ENCODE measurements at regions not wholly inside any gene's neighbourhood (a gene's known extent, or its start where the extent isn't known, plus 50 kb on each side); places are given as distances from the start of the nearest gene placed in this dataset.

- Histone ChIP-seq H3K4me2 (ENCODE audit: insufficient read depth, low read length, poor library complexity, severe bottlenecking) (no peak overlapping the region), H2BK12ac (ENCODE audit: low read length) (no peak overlapping the region), H3K27me3 (ENCODE audit: control insufficient read depth in 3 of 3, insufficient read depth in 3 of 3, low read depth in 1 of 3, low read length in 3 of 3) (no peaks in the 10 kb centered on the region), H3K4ac (ENCODE audit: low read length) (no peak overlapping the region), H2AFZ (ENCODE audit: low read length) (no peak overlapping the region), H3K14ac (ENCODE audit: low read length) (no peak overlapping the region), H3K9me3 (replicated peaks in 1 of 2; ENCODE audit: control insufficient read depth in 2 of 2, insufficient read depth in 1 of 2, low read depth in 1 of 2, low read length in 2 of 2) (no peaks in the 10 kb centered on the region), H2BK120ac (ENCODE audit: low read depth, low read length) (no peak overlapping the region), H4K91ac (ENCODE audit: low read depth, low read length, poor library complexity) (no peak overlapping the region), H3K9ac (ENCODE audit: low read depth, low read length, poor library complexity) (no peak overlapping the region), H3K4me1 (ENCODE audit: control insufficient read depth in 2 of 2, insufficient read depth in 1 of 2, low read depth in 1 of 2, low read length in 2 of 2) (peaks cover 2 to 14% of the 10 kb centered on the region in 2 donors), H3K36me3 (replicated peaks in 1 of 2; ENCODE audit: control insufficient read depth in 2 of 2, insufficient read depth in 2 of 2, low read length in 2 of 2) (no peaks in the 10 kb centered on the region), H3K18ac (ENCODE audit: low read length) (no peak overlapping the region), H2AK5ac (ENCODE audit: low read depth, low read length) (no peak overlapping the region), H3K4me3 (ENCODE audit: low read length in 2 of 2) (no peak overlapping the region), H2BK5ac (ENCODE audit: low read length) (no peak overlapping the region), H4K8ac (ENCODE audit: low read depth, low read length) (no peak overlapping the region), H3K23ac (ENCODE audit: low read depth, low read length, poor library complexity) (no peak overlapping the region), H3K27ac (replicated peaks; ENCODE audit: low read length) (no peak overlapping the region), H3K79me1 (ENCODE audit: low read depth, low read length) (no peaks in the 10 kb centered on the region), H2BK15ac (ENCODE audit: low read length) (no peak overlapping the region)
- no peak for DNase-seq (ENCODE audit: low spot score)
- WGBS, 2 donors (ENCODE audit: extremely low coverage in 2 of 2, insufficient read length in 2 of 2, insufficient replicate concordance in 1 of 2), result no CpG with 5 or more reads among the region's 12 CpGs
These were observed 142.8 kb upstream of the TOPAZ1 start for GRCh38 chr3:44098656-44099415.

GRCh38 chr3:44099566-44100297 is 142.0 kb upstream of the TOPAZ1 start:
- Histone ChIP-seq H3K4me1 (ENCODE audit: control insufficient read depth in 2 of 2, insufficient read depth in 1 of 2, low read depth in 1 of 2, low read length in 2 of 2) (peaks cover 2 to 14% of the 10 kb centered on the region in 2 donors), H3K14ac (ENCODE audit: low read length) (no peak overlapping the region), H4K8ac (ENCODE audit: low read depth, low read length) (no peak overlapping the region), H3K27ac (replicated peaks; ENCODE audit: low read length) (no peak overlapping the region), H3K4me2 (ENCODE audit: insufficient read depth, low read length, poor library complexity, severe bottlenecking) (no peak overlapping the region), H4K91ac (ENCODE audit: low read depth, low read length, poor library complexity) (no peak overlapping the region), H2AFZ (ENCODE audit: low read length) (no peak overlapping the region), H3K18ac (ENCODE audit: low read length) (no peak overlapping the region), H2AK5ac (ENCODE audit: low read depth, low read length) (no peak overlapping the region), H3K9ac (ENCODE audit: low read depth, low read length, poor library complexity) (no peak overlapping the region), H2BK12ac (ENCODE audit: low read length) (no peak overlapping the region), H3K4me3 (ENCODE audit: low read length in 2 of 2) (no peak overlapping the region), H3K79me1 (ENCODE audit: low read depth, low read length) (no peaks in the 10 kb centered on the region), H2BK120ac (ENCODE audit: low read depth, low read length) (no peak overlapping the region), H3K27me3 (ENCODE audit: control insufficient read depth in 3 of 3, insufficient read depth in 3 of 3, low read depth in 1 of 3, low read length in 3 of 3) (no peaks in the 10 kb centered on the region), H3K4ac (ENCODE audit: low read length) (no peak overlapping the region), H3K36me3 (replicated peaks in 1 of 2; ENCODE audit: control insufficient read depth in 2 of 2, insufficient read depth in 2 of 2, low read length in 2 of 2) (no peaks in the 10 kb centered on the region), H3K23ac (ENCODE audit: low read depth, low read length, poor library complexity) (no peak overlapping the region), H2BK5ac (ENCODE audit: low read length) (no peak overlapping the region), H2BK15ac (ENCODE audit: low read length) (no peak overlapping the region), H3K9me3 (replicated peaks in 1 of 2; ENCODE audit: control insufficient read depth in 2 of 2, insufficient read depth in 1 of 2, low read depth in 1 of 2, low read length in 2 of 2) (no peaks in the 10 kb centered on the region)
- WGBS, 2 donors (ENCODE audit: extremely low coverage in 2 of 2, insufficient read length in 2 of 2, insufficient replicate concordance in 1 of 2), result no CpG with 5 or more reads among the region's 6 CpGs
- no peak for DNase-seq (ENCODE audit: low spot score)

GRCh38 chr3:44100298-44100695 is 141.4 kb upstream of the TOPAZ1 start:
- H3K27ac ChIP-seq (replicated peaks; ENCODE audit: low read length), result no peak overlapping the region
- H3K27me3 ChIP-seq (ENCODE audit: control insufficient read depth in 3 of 3, insufficient read depth in 3 of 3, low read depth in 1 of 3, low read length in 3 of 3), result no peaks in the 10 kb centered on the region
- H3K79me1 ChIP-seq (ENCODE audit: low read depth, low read length), result no peaks in the 10 kb centered on the region
- H2BK15ac ChIP-seq (ENCODE audit: low read length), result no peak overlapping the region
- no peak overlapping the region for H3K4ac ChIP-seq (ENCODE audit: low read length)
- H2AFZ ChIP-seq (ENCODE audit: low read length), result no peak overlapping the region
- H3K9me3 ChIP-seq (replicated peaks in 1 of 2; ENCODE audit: control insufficient read depth in 2 of 2, insufficient read depth in 1 of 2, low read depth in 1 of 2, low read length in 2 of 2), result no peaks in the 10 kb centered on the region
- H3K14ac ChIP-seq (ENCODE audit: low read length), result no peak overlapping the region
- no peak overlapping the region for H2BK12ac ChIP-seq (ENCODE audit: low read length)
- no peak overlapping the region for H3K23ac ChIP-seq (ENCODE audit: low read depth, low read length, poor library complexity)
- no peak overlapping the region for H4K91ac ChIP-seq (ENCODE audit: low read depth, low read length, poor library complexity)
- H3K4me1 ChIP-seq (ENCODE audit: control insufficient read depth in 2 of 2, insufficient read depth in 1 of 2, low read depth in 1 of 2, low read length in 2 of 2), result peaks cover 2 to 14% of the 10 kb centered on the region in 2 donors
- DNase-seq (ENCODE audit: low spot score), result no peak
- no peak overlapping the region for H4K8ac ChIP-seq (ENCODE audit: low read depth, low read length)
- H3K4me3 ChIP-seq (ENCODE audit: low read length in 2 of 2), result no peak overlapping the region
- H3K4me2 ChIP-seq (ENCODE audit: insufficient read depth, low read length, poor library complexity, severe bottlenecking), result no peak overlapping the region
- H2BK120ac ChIP-seq (ENCODE audit: low read depth, low read length), result no peak overlapping the region
- no CpG with 5 or more reads among the region's 2 CpGs for WGBS, 2 donors (ENCODE audit: extremely low coverage in 2 of 2, insufficient read length in 2 of 2, insufficient replicate concordance in 1 of 2)
- H3K36me3 ChIP-seq (replicated peaks in 1 of 2; ENCODE audit: control insufficient read depth in 2 of 2, insufficient read depth in 2 of 2, low read length in 2 of 2), result no peaks in the 10 kb centered on the region
- H2BK5ac ChIP-seq (ENCODE audit: low read length), result no peak overlapping the region
- no peak overlapping the region for H2AK5ac ChIP-seq (ENCODE audit: low read depth, low read length)
- H3K18ac ChIP-seq (ENCODE audit: low read length), result no peak overlapping the region
- no peak overlapping the region for H3K9ac ChIP-seq (ENCODE audit: low read depth, low read length, poor library complexity)

- H2AFZ ChIP-seq (ENCODE audit: low read length), result no peak overlapping the region
- H3K4ac ChIP-seq (ENCODE audit: low read length), result no peak overlapping the region
- no peak overlapping the region for H3K23ac ChIP-seq (ENCODE audit: low read depth, low read length, poor library complexity)
- H2BK120ac ChIP-seq (ENCODE audit: low read depth, low read length), result no peak overlapping the region
- no peak overlapping the region for H2BK5ac ChIP-seq (ENCODE audit: low read length)
- H4K8ac ChIP-seq (ENCODE audit: low read depth, low read length), result no peak overlapping the region
- no peak overlapping the region for H3K14ac ChIP-seq (ENCODE audit: low read length)
- no peaks in the 10 kb centered on the region for H3K36me3 ChIP-seq (replicated peaks in 1 of 2; ENCODE audit: control insufficient read depth in 2 of 2, insufficient read depth in 2 of 2, low read length in 2 of 2)
- H2AK5ac ChIP-seq (ENCODE audit: low read depth, low read length), result no peak overlapping the region
- no peaks in the 10 kb centered on the region for H3K79me1 ChIP-seq (ENCODE audit: low read depth, low read length)
- no peak for DNase-seq (ENCODE audit: low spot score)
- H3K4me1 ChIP-seq (ENCODE audit: control insufficient read depth in 2 of 2, insufficient read depth in 1 of 2, low read depth in 1 of 2, low read length in 2 of 2), result peaks cover 0 to 13% of the 10 kb centered on the region in 2 donors
- H3K9me3 ChIP-seq (replicated peaks in 1 of 2; ENCODE audit: control insufficient read depth in 2 of 2, insufficient read depth in 1 of 2, low read depth in 1 of 2, low read length in 2 of 2), result no peaks in the 10 kb centered on the region
- no CpG with 5 or more reads among the region's 2 CpGs for WGBS, 2 donors (ENCODE audit: extremely low coverage in 2 of 2, insufficient read length in 2 of 2, insufficient replicate concordance in 1 of 2)
- no peak overlapping the region for H2BK12ac ChIP-seq (ENCODE audit: low read length)
- H3K4me3 ChIP-seq (ENCODE audit: low read length in 2 of 2), result no peak overlapping the region
- no peak overlapping the region for H3K4me2 ChIP-seq (ENCODE audit: insufficient read depth, low read length, poor library complexity, severe bottlenecking)
- no peak overlapping the region for H3K9ac ChIP-seq (ENCODE audit: low read depth, low read length, poor library complexity)
- no peak overlapping the region for H2BK15ac ChIP-seq (ENCODE audit: low read length)
- H3K27ac ChIP-seq (replicated peaks; ENCODE audit: low read length), result no peak overlapping the region
- no peak overlapping the region for H4K91ac ChIP-seq (ENCODE audit: low read depth, low read length, poor library complexity)
- H3K18ac ChIP-seq (ENCODE audit: low read length), result no peak overlapping the region
- H3K27me3 ChIP-seq (ENCODE audit: control insufficient read depth in 3 of 3, insufficient read depth in 3 of 3, low read depth in 1 of 3, low read length in 3 of 3), result no peaks in the 10 kb centered on the region
These were observed 137.6 kb upstream of the TOPAZ1 start for GRCh38 chr3:44104043-44104442.

Data from neuronal stem cell (in vitro differentiated cells).